Activated naive CD8-positive, alpha-beta T cell (primary cell): ENCODE measurements at regions not wholly inside any gene's neighbourhood (a gene's known extent, or its start where the extent isn't known, plus 50 kb on each side); places are given as distances from the start of the nearest gene placed in this dataset.
"Not testable (repeated sequence)": the region's sequence is repeated elsewhere in the genome, so short reads cannot be mapped to it uniquely, and the experiment has no call there.

Experiments
- H3K27ac Mint-ChIP-seq: one replicate; pipeline ENCODE4 v1.8.0; 2021; ENCODE audit warnings: mixed read lengths
- H3K27me3 Mint-ChIP-seq: one replicate; pipeline ENCODE4 v1.8.0; 2021; ENCODE audit warnings: mixed read lengths
- H3K36me3 Mint-ChIP-seq: one replicate; pipeline ENCODE4 v1.8.0; 2021; ENCODE audit warnings: mixed read lengths
- H3K4me1 Mint-ChIP-seq: one replicate; pipeline ENCODE4 v1.8.0; 2021; ENCODE audit warnings: low read depth, mixed read lengths
- H3K4me3 Mint-ChIP-seq: one replicate; pipeline ENCODE4 v1.8.0; 2021; ENCODE audit warnings: mild to moderate bottlenecking, mixed read lengths
- H3K9me3 Mint-ChIP-seq: one replicate; pipeline ENCODE4 v1.8.0; 2021; ENCODE audit warnings: low read depth, mixed read lengths

DNA sequence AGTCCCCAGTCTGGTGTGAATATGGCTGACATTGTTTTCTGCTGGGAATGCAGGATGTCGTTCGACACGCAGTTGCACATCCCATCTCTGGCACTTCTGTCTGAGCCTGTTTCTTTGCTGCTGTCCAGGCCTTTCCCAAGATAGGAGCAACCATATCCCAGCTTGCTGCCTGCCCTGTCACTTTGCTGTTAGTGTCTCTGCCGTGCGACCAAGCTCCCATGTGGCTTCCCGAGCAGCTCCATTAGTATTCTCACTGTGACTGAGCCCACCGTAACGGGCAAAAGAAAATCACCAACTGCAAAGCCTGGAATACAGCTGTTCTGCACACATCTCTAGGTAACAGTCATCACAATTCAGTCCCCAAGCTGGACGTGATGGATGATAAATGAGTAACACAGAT, 66.0 kb upstream of the CPSF6 start:
- no peaks in the 10 kb centered on the region for H3K27me3 Mint-ChIP-seq
- H3K4me3 Mint-ChIP-seq = no peak overlapping the region
- H3K4me1 Mint-ChIP-seq = no peaks in the 10 kb centered on the region
- no peak overlapping the region for H3K27ac Mint-ChIP-seq
- H3K36me3 Mint-ChIP-seq = peaks cover 2% of the 10 kb centered on the region
- peaks cover 6% of the 10 kb centered on the region for H3K9me3 Mint-ChIP-seq

DNA sequence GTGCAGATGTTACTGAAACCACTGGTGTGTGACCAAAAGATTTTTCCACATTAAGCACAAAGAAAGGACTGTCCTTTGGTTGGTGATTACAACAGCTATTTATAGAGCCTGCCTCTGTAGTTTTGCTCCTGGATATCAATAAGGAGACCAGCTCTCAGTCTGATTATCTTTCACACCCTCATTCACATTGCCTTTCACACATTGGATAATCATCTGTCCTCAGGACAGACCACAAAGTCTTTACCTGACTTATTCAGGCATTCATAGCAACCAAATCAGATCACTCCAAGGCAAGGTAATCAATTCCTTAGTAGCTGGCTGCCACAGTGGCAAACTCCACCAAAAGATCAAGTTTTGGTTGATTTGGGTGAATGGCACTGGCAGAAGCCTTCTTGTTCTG, 59.6 kb upstream of the CPSF6 start:
- Mint-ChIP-seq H3K9me3 (peaks cover 6% of the 10 kb centered on the region), H3K27ac (no peak overlapping the region), H3K4me1 (no peaks in the 10 kb centered on the region), H3K4me3 (no peak overlapping the region), H3K36me3 (peaks cover 2% of the 10 kb centered on the region), H3K27me3 (peaks cover 1% of the 10 kb centered on the region)

DNA sequence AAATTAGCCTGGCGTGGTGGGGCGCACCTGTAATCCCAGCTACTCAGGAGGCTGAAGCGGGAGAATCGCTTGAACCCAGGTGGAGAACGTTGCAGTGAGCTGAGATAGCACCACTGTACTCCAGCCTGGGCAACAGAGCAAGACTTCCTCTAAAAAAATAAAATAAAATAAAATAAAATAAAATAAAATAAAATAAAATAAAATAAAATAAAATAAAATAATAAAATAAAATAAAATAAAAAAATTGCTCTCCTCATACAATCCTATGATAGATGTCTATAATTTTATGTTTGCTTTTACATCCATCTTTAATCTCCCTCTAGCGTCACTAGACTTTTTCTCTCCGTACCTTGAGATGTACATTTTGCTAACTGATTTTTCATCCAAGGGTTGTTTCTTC, 51.8 kb upstream of the CPSF6 start:
- H3K27me3 Mint-ChIP-seq, H3K4me3 Mint-ChIP-seq, H3K36me3 Mint-ChIP-seq, H3K27ac Mint-ChIP-seq, H3K4me1 Mint-ChIP-seq: not testable (repeated sequence)
- peaks cover 17% of the 10 kb centered on the region for H3K9me3 Mint-ChIP-seq

DNA sequence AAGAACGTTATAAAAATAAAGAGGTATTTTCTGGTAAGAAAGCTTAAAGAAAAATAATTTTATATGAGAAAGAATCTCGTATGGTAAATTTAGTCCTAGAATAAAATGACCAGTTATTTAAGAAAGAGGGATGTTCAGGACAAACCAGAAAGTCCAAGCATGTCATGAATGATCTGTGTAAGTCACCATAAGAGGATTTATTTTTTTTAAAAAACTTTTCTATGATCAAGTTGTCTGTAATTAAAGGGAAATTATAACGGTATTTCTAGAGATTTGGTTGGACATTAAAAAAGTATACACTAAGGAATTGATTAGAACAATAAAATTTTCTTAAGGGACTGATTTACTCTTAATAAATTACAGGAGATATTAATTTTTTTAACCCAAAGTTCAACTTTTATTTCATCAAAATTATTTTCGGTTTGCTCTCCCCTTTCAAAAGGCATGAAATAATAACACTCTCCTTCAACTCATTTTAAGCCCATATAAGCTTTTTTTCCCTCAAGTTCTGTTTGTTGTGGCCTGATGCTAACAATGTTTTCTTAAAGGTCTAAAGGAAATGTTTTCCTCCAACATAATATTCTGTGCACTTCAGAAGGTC, 49.9 kb upstream of the CPSF6 start:
- Mint-ChIP-seq H3K4me3 (no peak overlapping the region), H3K4me1 (no peaks in the 10 kb centered on the region), H3K9me3 (peaks cover 17% of the 10 kb centered on the region), H3K27ac (no peak overlapping the region), H3K36me3 (peaks cover 5% of the 10 kb centered on the region), H3K27me3 (no peaks in the 10 kb centered on the region)
